ENCODE measurements at regions not wholly inside any gene's neighbourhood (a gene's known extent, or its start where the extent isn't known, plus 50 kb on each side); places are given as distances from the start of the nearest gene placed in this dataset.

GRCh38 chr13:110812121-110812868, 98.8 kb downstream of the ING1 start:
- H4K20me1 ChIP-seq (ENCODE audit: insufficient read depth, low read length) = no peaks in the 10 kb centered on the region
- no peaks in the 10 kb centered on the region for H3K36me3 ChIP-seq (ENCODE audit: insufficient read depth, low read length)
- H3K9me2 ChIP-seq (ENCODE audit: low read depth, low read length) = no peaks in the 10 kb centered on the region
- H3K4me3 ChIP-seq (ENCODE audit: low read depth, low read length, poor library complexity, severe bottlenecking) = no peak overlapping the region
- no peak overlapping the region for H3K27ac ChIP-seq (ENCODE audit: low read depth, low read length, poor library complexity, severe bottlenecking)
- no peak overlapping the region for H3K4me2 ChIP-seq (ENCODE audit: low read length)
- 0 out of 2 replicates have a peak, but pooled peaks cover 4% of the 10 kb centered on the region for H3K27me3 ChIP-seq (ENCODE audit: insufficient read depth, low read length)
- no peaks in the 10 kb centered on the region for H3K9me3 ChIP-seq (ENCODE audit: low read length)
- no peak overlapping the region for H2AFZ ChIP-seq (ENCODE audit: low read length)
- H3K79me2 ChIP-seq (ENCODE audit: insufficient read depth, low read length) = no peaks in the 10 kb centered on the region
- H3K4me1 ChIP-seq (ENCODE audit: insufficient read depth, low read length, severe bottlenecking) = no peaks in the 10 kb centered on the region
- no peaks in the 10 kb centered on the region for H3F3A ChIP-seq (ENCODE audit: insufficient read depth, low read length)
- no peak for TF ChIP-seq CTCF (IDR thresholded peaks at IDR 0.05; ENCODE audit: low read length)
- no peak for TF ChIP-seq EZH2 (IDR thresholded peaks at IDR 0.05; ENCODE audit: borderline replicate concordance, low read length)
- no peak overlapping the region for H3K9ac ChIP-seq (ENCODE audit: low read length)

DNA sequence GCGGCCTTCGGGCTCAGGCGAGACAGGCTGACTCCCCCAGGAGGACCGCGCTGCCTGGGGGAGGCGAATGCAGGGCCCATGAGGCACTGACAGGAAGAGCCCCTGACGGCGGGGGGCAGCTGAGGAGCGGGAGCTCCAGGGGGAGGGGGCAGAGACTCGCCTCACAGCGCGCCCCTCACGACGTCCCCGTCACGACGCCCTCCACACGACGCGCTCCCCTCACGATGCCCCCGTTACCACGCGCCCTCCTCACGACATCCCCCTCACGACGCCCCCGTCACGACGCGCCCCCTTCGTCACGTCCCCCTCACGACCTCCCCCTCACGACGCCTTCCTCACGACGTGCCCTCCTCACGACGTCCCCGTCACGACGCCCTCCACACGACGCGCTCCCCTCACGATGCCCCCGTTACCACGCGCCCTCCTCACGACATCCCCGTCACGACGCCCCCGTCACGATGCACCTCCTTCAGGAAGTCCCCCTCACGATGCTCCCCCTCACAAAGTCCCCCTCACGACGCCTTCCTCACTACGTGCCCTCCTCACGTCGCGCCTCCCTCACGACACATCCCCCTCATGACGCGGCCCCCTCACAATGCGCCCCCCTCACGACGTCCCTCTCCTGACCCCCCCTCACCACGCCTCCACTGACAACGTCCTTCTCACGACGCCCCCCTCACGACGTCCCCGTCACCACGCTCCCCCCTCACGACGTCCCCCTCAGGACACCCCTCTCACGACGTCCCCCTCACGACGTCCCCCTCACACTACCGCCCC, 99.6 kb downstream of the ING1 start:
- H3K79me2 ChIP-seq (ENCODE audit: insufficient read depth, low read length) = no peaks in the 10 kb centered on the region
- no peaks in the 10 kb centered on the region for H3K4me1 ChIP-seq (ENCODE audit: insufficient read depth, low read length, severe bottlenecking)
- no peaks in the 10 kb centered on the region for H3K9me3 ChIP-seq (ENCODE audit: low read length)
- no peak overlapping the region for H3K27ac ChIP-seq (ENCODE audit: low read depth, low read length, poor library complexity, severe bottlenecking)
- no peaks in the 10 kb centered on the region for H3F3A ChIP-seq (ENCODE audit: insufficient read depth, low read length)
- H3K4me3 ChIP-seq (ENCODE audit: low read depth, low read length, poor library complexity, severe bottlenecking) = no peak overlapping the region
- no peak overlapping the region for H2AFZ ChIP-seq (ENCODE audit: low read length)
- no peak for TF ChIP-seq EZH2 (IDR thresholded peaks at IDR 0.05; ENCODE audit: borderline replicate concordance, low read length)
- no peak for TF ChIP-seq CTCF (IDR thresholded peaks at IDR 0.05; ENCODE audit: low read length)
- 0 out of 2 replicates have a peak, but pooled peaks cover 4% of the 10 kb centered on the region for H3K27me3 ChIP-seq (ENCODE audit: insufficient read depth, low read length)
- no peak overlapping the region for H3K4me2 ChIP-seq (ENCODE audit: low read length)
- no peaks in the 10 kb centered on the region for H3K36me3 ChIP-seq (ENCODE audit: insufficient read depth, low read length)
- no peaks in the 10 kb centered on the region for H3K9me2 ChIP-seq (ENCODE audit: low read depth, low read length)
- no peaks in the 10 kb centered on the region for H4K20me1 ChIP-seq (ENCODE audit: insufficient read depth, low read length)
- no peak overlapping the region for H3K9ac ChIP-seq (ENCODE audit: low read length)

DNA sequence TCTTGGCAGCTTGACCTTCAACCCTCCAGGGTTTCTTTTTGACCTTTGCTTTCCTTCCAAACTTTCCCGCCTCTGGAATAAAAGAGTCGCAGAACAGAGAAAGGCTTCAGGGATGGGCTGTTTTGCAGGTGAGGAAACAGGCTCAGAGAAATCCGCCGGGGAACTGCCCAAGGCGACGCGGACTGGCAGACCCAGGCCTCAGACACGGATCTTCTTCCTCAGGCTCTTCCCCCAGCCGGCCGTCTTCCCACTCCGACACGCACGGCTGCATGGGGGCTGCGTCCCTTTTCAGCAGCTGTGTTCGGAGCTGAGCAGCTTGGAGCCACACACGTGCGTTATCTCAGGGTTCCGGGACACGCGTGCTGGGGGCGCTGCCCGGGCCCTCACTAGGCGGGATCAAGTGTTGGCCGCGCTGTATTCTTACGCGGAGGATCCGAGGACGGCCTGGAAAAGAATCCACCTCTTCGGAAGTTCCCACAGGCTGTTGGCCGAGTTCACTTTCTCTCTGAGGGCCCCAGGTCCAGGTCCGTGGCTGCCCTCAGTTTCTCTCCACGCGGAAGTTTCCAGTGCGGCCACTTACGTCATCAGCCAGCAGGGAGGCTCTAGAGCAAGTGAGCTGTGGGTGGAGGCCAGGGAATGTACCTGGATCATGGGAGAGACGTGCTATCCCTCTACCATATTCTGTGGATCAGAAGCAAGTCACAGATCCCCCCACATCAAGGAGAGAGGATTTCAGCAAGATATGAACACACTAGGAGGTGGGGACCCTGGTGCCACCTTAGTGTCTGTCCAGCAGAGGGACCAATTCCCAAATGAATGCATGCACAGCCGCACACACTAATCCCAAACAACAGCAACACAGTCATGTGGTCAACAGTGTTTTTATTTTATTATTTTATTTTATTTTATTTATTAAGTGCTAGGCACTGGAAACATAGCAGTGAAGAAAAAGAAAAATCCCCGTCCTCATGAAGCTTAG, 100.4 kb downstream of the ING1 start:
- no peaks in the 10 kb centered on the region for H4K20me1 ChIP-seq (ENCODE audit: insufficient read depth, low read length)
- H2AFZ ChIP-seq (ENCODE audit: low read length) = no peak overlapping the region
- H3K79me2 ChIP-seq (ENCODE audit: insufficient read depth, low read length) = no peaks in the 10 kb centered on the region
- no peaks in the 10 kb centered on the region for H3K9me3 ChIP-seq (ENCODE audit: low read length)
- no peak overlapping the region for H3K4me2 ChIP-seq (ENCODE audit: low read length)
- H3K36me3 ChIP-seq (ENCODE audit: insufficient read depth, low read length) = no peaks in the 10 kb centered on the region
- H3K9ac ChIP-seq (ENCODE audit: low read length) = no peak overlapping the region
- H3K4me3 ChIP-seq (ENCODE audit: low read depth, low read length, poor library complexity, severe bottlenecking) = no peak overlapping the region
- no peaks in the 10 kb centered on the region for H3K4me1 ChIP-seq (ENCODE audit: insufficient read depth, low read length, severe bottlenecking)
- no peaks in the 10 kb centered on the region for H3F3A ChIP-seq (ENCODE audit: insufficient read depth, low read length)
- no peaks in the 10 kb centered on the region for H3K9me2 ChIP-seq (ENCODE audit: low read depth, low read length)
- 0 out of 2 replicates have a peak, but pooled peaks cover 4% of the 10 kb centered on the region for H3K27me3 ChIP-seq (ENCODE audit: insufficient read depth, low read length)
- TF ChIP-seq EZH2 (IDR thresholded peaks at IDR 0.05; ENCODE audit: borderline replicate concordance, low read length) (no peak), CTCF (IDR thresholded peaks at IDR 0.05; ENCODE audit: low read length) (no peak)
- H3K27ac ChIP-seq (ENCODE audit: low read depth, low read length, poor library complexity, severe bottlenecking) = no peak overlapping the region

Data from OCI-LY1 (cell line).